ENCODE measurements at regions not wholly inside any gene's neighbourhood (a gene's known extent, or its start where the extent isn't known, plus 50 kb on each side); places are given as distances from the start of the nearest gene placed in this dataset.

DNA sequence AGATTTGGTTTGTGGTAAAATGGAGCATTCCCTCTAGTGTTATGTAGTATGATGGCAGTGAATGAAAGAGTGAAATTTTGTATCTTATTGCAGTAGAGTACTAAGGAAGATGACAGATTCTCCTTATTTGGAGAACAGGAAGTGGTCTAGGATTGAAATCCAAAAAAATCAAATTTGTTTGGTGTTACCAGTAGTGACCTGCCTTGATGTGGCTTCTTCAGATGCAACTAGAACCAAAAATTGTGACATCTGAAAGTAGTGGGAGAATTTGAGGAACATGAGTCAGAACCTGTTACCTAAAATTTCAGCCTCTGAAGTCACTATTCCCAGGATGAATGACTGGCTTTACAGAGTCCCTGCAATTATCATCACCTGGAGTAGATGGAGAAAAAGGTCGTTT lies 165.9 kb downstream of the KLF5 start:
- H3K4me3 ChIP-seq (ENCODE audit: low read depth, low read length): no peak overlapping the region
- TF ChIP-seq, protein P1, sequence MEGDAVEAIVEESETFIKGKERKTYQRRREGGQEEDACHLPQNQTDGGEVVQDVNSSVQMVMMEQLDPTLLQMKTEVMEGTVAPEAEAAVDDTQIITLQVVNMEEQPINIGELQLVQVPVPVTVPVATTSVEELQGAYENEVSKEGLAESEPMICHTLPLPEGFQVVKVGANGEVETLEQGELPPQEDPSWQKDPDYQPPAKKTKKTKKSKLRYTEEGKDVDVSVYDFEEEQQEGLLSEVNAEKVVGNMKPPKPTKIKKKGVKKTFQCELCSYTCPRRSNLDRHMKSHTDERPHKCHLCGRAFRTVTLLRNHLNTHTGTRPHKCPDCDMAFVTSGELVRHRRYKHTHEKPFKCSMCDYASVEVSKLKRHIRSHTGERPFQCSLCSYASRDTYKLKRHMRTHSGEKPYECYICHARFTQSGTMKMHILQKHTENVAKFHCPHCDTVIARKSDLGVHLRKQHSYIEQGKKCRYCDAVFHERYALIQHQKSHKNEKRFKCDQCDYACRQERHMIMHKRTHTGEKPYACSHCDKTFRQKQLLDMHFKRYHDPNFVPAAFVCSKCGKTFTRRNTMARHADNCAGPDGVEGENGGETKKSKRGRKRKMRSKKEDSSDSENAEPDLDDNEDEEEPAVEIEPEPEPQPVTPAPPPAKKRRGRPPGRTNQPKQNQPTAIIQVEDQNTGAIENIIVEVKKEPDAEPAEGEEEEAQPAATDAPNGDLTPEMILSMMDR (IDR thresholded peaks at IDR 0.05; ENCODE audit: borderline replicate concordance, insufficient read depth, low read depth, low read length): no peak

- H3K4me3 ChIP-seq (ENCODE audit: low read depth, low read length): no peak overlapping the region
- TF ChIP-seq, protein P1 (IDR thresholded peaks at IDR 0.05; ENCODE audit: borderline replicate concordance, insufficient read depth, low read depth, low read length): no peak
Observed at GRCh38 chr13:73223372-73223781, 164.6 kb downstream of the KLF5 start.

- TF ChIP-seq, protein P1 (IDR thresholded peaks at IDR 0.05; ENCODE audit: borderline replicate concordance, insufficient read depth, low read depth, low read length): no peak
- no peak overlapping the region for H3K4me3 ChIP-seq (ENCODE audit: low read depth, low read length)
Observed at GRCh38 chr13:73222627-73223305, 164.0 kb downstream of the KLF5 start.

- TF ChIP-seq, protein P1 (IDR thresholded peaks at IDR 0.05; ENCODE audit: borderline replicate concordance, insufficient read depth, low read depth, low read length): no peak
- H3K4me3 ChIP-seq (ENCODE audit: low read depth, low read length): no peak overlapping the region
Observed at GRCh38 chr13:73220966-73221720, 162.3 kb downstream of the KLF5 start.

DNA sequence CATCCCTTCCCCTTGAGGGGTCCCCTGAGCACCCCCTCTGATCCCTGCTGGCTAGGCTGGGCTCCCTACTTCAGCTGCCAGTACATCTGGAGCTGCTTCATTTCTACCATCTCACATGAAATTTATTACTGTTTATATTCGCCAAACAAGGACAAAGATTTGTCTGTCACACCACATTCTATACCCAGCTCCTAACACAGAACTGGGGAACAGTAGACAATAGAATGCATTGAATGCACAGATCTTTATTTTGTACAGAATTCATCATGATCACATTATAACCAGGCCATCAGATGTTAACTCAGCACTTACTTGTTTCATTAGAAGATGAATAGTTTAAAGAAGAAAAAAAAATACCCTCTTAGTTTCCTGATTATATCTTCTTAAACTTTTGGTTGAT lies 159.4 kb downstream of the KLF5 start:
- TF ChIP-seq, protein P1 (IDR thresholded peaks at IDR 0.05; ENCODE audit: borderline replicate concordance, insufficient read depth, low read depth, low read length): no peak
- H3K4me3 ChIP-seq (ENCODE audit: low read depth, low read length): no peak overlapping the region

- TF ChIP-seq, protein P1 (IDR thresholded peaks at IDR 0.05; ENCODE audit: borderline replicate concordance, insufficient read depth, low read depth, low read length): no peak
- H3K4me3 ChIP-seq (ENCODE audit: low read depth, low read length): no peak overlapping the region
Observed at GRCh38 chr13:73216381-73216831, 157.6 kb downstream of the KLF5 start.

DNA sequence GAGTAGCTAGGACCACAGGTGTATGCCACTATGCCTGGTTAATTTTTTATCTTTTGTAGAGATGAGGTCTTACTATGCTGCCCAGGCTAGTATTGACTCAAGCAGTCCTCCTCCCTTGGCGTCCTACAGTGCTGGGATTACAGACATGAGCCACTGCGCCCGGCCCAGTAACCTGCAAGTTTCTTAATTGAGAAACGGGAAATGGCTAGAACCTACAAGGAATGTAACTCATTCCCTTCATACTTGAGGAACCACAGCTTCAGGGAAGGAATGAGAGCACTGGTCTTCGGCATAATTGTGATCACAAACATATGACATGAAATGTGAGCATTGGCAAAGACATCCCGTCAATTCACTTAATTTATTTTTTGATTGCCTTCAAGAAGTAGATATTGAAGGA lies 157.0 kb downstream of the KLF5 start:
- TF ChIP-seq, protein P1 (IDR thresholded peaks at IDR 0.05; ENCODE audit: borderline replicate concordance, insufficient read depth, low read depth, low read length): no peak
- H3K4me3 ChIP-seq (ENCODE audit: low read depth, low read length): no peak overlapping the region

Data from GM12875 (cell line).